Ovary (tissue), 7 donors: ENCODE measurements at regions not wholly inside any gene's neighbourhood (a gene's known extent, or its start where the extent isn't known, plus 50 kb on each side); places are given as distances from the start of the nearest gene placed in this dataset.

Source experiments
- DNase-seq, 5 donors: peaks; one replicate each; pipeline ENCODE4 v3.0.0-alpha.2; 2019 to 2020
- H3K27ac ChIP-seq, 2 donors: fragments of 200-600 bp; one replicate each; pipeline versions ENCODE4 v1.5.1 to v1.8.0; 2019 to 2022
- H3K27me3 ChIP-seq: fragments of 200-600 bp; one replicate; pipeline ENCODE4 v1.8.0; 2022
- H3K36me3 ChIP-seq: fragments of 200-600 bp; sonication (generic); one replicate; pipeline ENCODE4 v1.5.1; 2019
- H3K4me1 ChIP-seq: one replicate; pipeline ENCODE4 v1.8.1; 2013; ENCODE audit warnings: mild to moderate bottlenecking, moderate library complexity; ENCODE audit not compliant: insufficient read depth
- H3K4me3 ChIP-seq: fragments of 200-600 bp; sonication (generic); one replicate; pipeline ENCODE4 v1.5.1; 2017
- H3K9me3 ChIP-seq, 2 donors: fragments of 200-600 bp in 1 of 2; sonication (generic) in 1 of 2; one replicate each; pipeline versions ENCODE4 v1.5.1 to v1.8.1; 2013 to 2019; ENCODE audit warnings: mild to moderate bottlenecking in 1 of 2, moderate library complexity in 1 of 2
- CTCF ChIP-seq, 3 donors: fragments of 450-650 bp in 2 of 3; fragments of 200-600 bp in 1 of 3; IDR thresholded peaks; one replicate each; pipeline versions ENCODE4 v1.5.1 to v1.8.0; 2016 to 2022; ENCODE audit warnings: antibody characterized with exemption in 3 of 3, mild to moderate bottlenecking in 1 of 3
- EP300 ChIP-seq: sonication (generic); formaldehyde crosslinking; IDR thresholded peaks from one replicate; pipeline ENCODE4 v1.6.1; 2017; ENCODE audit warnings: antibody characterized with exemption
- POLR2A ChIP-seq: fragments of 450-650 bp; IDR thresholded peaks from one replicate; pipeline ENCODE4 v1.6.1; 2017; ENCODE audit warnings: antibody characterized with exemption, mild to moderate bottlenecking, moderate library complexity
- WGBS, 3 donors: extraction: QIAGEN DNeasy Blood & Tissue Kit in 1 of 3; methylation state at CpG; one replicate each; pipeline versions ENCODE4 v1.1.5 to v1.1.7; 2013 to 2017; 5-methylcytosine and 5-hydroxymethylcytosine counted together
- intact Hi-C, 4 donors: fragments of 100-400 bp; cut with DNase I; formaldehyde crosslinking; loops; one replicate each; pipeline versions ENCODE4 v1.11.0 to v1.15.1; 2022 to 2023
- donor health status: DM: no; HTN: no; CAD: no; lungs with moderate emphysema.
- donor health status: DM: no; HTN: no; CAD: no.
- donor health status: Bipolar disorder and iron deficiency.
- donor health status: DM: no; HTN: no; CAD: no.
- donor health status: DM: yes; HTN: yes; CAD: no.

DNA sequence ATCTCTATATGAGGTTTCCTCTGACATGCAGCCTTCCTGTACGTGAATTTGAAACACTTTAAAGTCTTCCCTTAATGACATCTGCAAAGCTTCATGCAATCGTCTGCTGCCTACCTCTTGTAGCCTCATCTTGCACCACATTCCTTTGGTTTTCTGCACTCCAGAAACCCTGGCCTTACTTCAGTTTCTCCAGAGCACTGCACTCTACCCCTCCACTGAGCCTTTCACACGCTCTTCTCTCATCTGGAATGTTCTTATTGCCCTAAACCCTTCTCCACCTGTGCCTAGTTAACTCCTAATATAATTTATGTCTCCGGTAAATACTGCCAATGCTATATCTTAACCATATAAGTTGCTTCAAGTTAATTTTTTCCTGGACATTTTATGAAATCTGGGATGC lies 168.8 kb upstream of the SLC27A6 start:
- Histone ChIP-seq H3K4me3 (no peak overlapping the region), H3K4me1 (no peaks in the 10 kb centered on the region), H3K9me3 (no peaks in the 10 kb centered on the region), H3K36me3 (no peaks in the 10 kb centered on the region), H3K27me3 (no peaks in the 10 kb centered on the region), H3K27ac (no peak overlapping the region)
- TF ChIP-seq POLR2A (no peak), EP300 (no peak), CTCF (IDR thresholded peaks at IDR 0.05) (no peak)
- DNase-seq: no peak
- WGBS, 3 donors: 61 to 70% (median 61%) methylated on average over 4 of the region's 4 CpGs
- intact Hi-C loops: no loop called here

DNA sequence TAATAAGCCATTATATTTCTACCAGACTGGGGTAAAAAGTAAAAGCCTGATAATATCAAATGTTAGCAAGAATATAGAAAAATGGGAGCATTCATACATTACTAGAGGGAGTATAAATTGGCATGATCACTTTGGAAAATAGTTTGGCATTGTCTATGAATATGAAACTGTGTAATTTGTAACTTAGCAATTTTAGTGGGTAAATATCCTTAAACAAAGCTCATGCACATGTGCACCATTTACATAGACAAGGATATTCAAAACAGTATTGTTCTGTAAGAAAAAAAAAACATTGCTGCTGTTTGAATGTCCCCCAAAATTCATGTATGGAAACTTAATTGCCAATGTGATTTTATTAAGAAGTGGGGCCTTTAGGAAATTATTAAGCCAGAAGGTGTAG lies 166.4 kb upstream of the SLC27A6 start:
- no peak for DNase-seq
- Histone ChIP-seq H3K27me3 (no peaks in the 10 kb centered on the region), H3K36me3 (no peaks in the 10 kb centered on the region), H3K9me3 (no peaks in the 10 kb centered on the region), H3K4me1 (no peaks in the 10 kb centered on the region), H3K4me3 (no peak overlapping the region), H3K27ac (no peak overlapping the region)
- TF ChIP-seq CTCF (IDR thresholded peaks at IDR 0.05): no peak
- intact Hi-C loops: no loop called here

GRCh38 chr5:128799945-128800344 lies 165.3 kb upstream of the SLC27A6 start:
- Histone ChIP-seq H3K27ac (no peak overlapping the region), H3K9me3 (no peaks in the 10 kb centered on the region), H3K36me3 (no peaks in the 10 kb centered on the region), H3K4me1 (no peaks in the 10 kb centered on the region), H3K27me3 (no peaks in the 10 kb centered on the region), H3K4me3 (no peak overlapping the region)
- 88 to 91% (median 90%) methylated on average over 3 to 4 of the region's 4 CpGs for WGBS, 3 donors
- intact Hi-C loops: no loop called here
- TF ChIP-seq CTCF (IDR thresholded peaks at IDR 0.05) (no peak), POLR2A (no peak)
- DNase-seq: no peak

DNA sequence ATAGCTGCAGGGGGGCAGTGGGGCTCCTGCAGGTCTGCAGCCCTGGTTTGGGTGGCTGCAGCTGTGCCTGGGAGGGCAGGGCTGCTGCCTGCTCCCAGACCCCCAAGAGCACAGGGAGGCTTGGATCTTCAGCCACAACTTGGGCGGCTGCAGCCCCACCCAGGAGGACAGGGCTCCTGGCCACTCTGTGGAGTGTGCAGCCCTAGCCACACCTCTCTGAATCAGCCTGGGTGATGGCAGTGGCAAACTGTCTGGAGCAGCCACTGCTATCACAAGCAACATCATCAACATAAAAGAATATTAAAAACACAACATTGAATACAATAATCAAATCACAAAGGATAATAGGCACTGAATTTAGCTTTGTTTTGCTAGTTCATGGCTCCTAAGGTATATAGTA lies 164.9 kb upstream of the SLC27A6 start:
- H3K4me1 ChIP-seq: no peaks in the 10 kb centered on the region
- no peak overlapping the region for H3K27ac ChIP-seq
- WGBS, 3 donors: 92 to 100% (median 100%) methylated on average over 1 of the region's 1 CpG
- no peak for DNase-seq
- no peak overlapping the region for H3K4me3 ChIP-seq
- intact Hi-C loops: no loop called here
- H3K9me3 ChIP-seq: no peaks in the 10 kb centered on the region
- no peaks in the 10 kb centered on the region for H3K36me3 ChIP-seq
- no peak for TF ChIP-seq POLR2A
- no peak for TF ChIP-seq EP300
- no peak for TF ChIP-seq CTCF (IDR thresholded peaks at IDR 0.05)
- no peaks in the 10 kb centered on the region for H3K27me3 ChIP-seq
